Lung (tissue), 11 donors: ENCODE measurements at regions not wholly inside any gene's neighbourhood (a gene's known extent, or its start where the extent isn't known, plus 50 kb on each side); places are given as distances from the start of the nearest gene placed in this dataset.

ENCODE experiments used
- ATAC-seq: fragments of 200-7000 bp; cut with Tn5 transposase; one replicate; pipeline ENCODE4 v1.9.1; 2020; ENCODE audit warnings: moderate number of reproducible peaks; ENCODE audit not compliant: insufficient read depth, low FRiP score
- DNase-seq, 3 donors: peaks; one replicate each; pipeline ENCODE4 v3.0.0-alpha.2; 2013 to 2017
- H3K27ac ChIP-seq, 2 donors: one replicate each; pipeline ENCODE4 v1.5.1; 2013; ENCODE audit warnings: mild to moderate bottlenecking in 2 of 2, moderate library complexity in 2 of 2, control low read depth in 1 of 2, inconsistent platforms in 1 of 2, low read depth in 1 of 2, low read length in 1 of 2
- H3K27me3 ChIP-seq, 3 donors: one replicate each; pipeline ENCODE4 v1.5.1; 2013; ENCODE audit warnings: low read length in 2 of 3; ENCODE audit not compliant: control insufficient read depth in 3 of 3, insufficient read depth in 3 of 3
- H3K36me3 ChIP-seq, 4 donors: one replicate each; pipeline ENCODE4 v1.5.1; 2013; ENCODE audit warnings: low read length in 4 of 4, mild to moderate bottlenecking in 1 of 4, moderate library complexity in 1 of 4; ENCODE audit not compliant: control insufficient read depth in 4 of 4, insufficient read depth in 4 of 4
- H3K4me1 ChIP-seq, 5 donors: one replicate each; pipeline ENCODE4 v1.5.1; 2013; ENCODE audit warnings: low read length in 5 of 5, mild to moderate bottlenecking in 2 of 5, moderate library complexity in 1 of 5; ENCODE audit not compliant: control insufficient read depth in 5 of 5, insufficient read depth in 5 of 5
- H3K4me3 ChIP-seq: one replicate; pipeline ENCODE4 v1.5.1; 2013; ENCODE audit warnings: mild to moderate bottlenecking, control low read depth, moderate library complexity
- H3K9ac ChIP-seq, 2 donors: one replicate each; pipeline ENCODE4 v1.5.1; 2013; ENCODE audit warnings: low read length in 2 of 2, control low read depth in 1 of 2; ENCODE audit not compliant: insufficient read depth in 1 of 2
- H3K9me3 ChIP-seq, 4 donors: one replicate each; pipeline ENCODE4 v1.5.1; 2013; ENCODE audit warnings: low read length in 3 of 4, mild to moderate bottlenecking in 1 of 4, moderate library complexity in 1 of 4; ENCODE audit not compliant: control insufficient read depth in 4 of 4, insufficient read depth in 3 of 4
- CTCF ChIP-seq: IDR thresholded peaks from 2 replicates; pipeline ENCODE4 v1.5.1; 2012; ENCODE audit warnings: mild to moderate bottlenecking; ENCODE audit errors: control extremely low read depth, extremely low read depth
- WGBS, 2 donors: extraction: QIAGEN DNeasy Blood & Tissue Kit; methylation state at CpG; one replicate each; pipeline ENCODE4 v1.1.7; 2013; 5-methylcytosine and 5-hydroxymethylcytosine counted together
- donor health status: control.
- donor health status: control.
- donor health status: Bipolar disorder and iron deficiency.
- donor health status: healthy.
- donor health status: DM: yes; HTN: yes; CAD: no.

DNA sequence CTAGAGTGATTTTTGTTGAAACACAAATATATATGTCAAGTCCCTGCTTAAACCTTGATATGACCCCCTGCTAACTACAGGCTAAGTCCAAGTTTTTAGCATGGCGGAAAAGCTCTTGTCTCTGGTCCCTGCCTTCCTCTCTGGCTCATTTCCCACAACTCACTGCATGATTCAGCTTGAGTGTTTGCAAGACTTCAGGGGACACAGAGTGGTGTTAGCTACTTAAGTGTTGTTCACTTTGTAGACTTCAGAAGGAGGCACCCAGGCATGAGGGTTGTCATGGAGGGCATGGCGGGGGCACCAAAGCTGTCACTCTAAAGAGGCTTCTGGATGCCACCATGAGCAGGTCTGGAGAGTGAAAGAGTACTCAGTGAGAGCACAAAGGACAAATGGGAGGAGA lies 362.4 kb upstream of the ACTBL2 start:
- no peak overlapping the region for H3K4me3 ChIP-seq
- no peak overlapping the region for H3K27ac ChIP-seq
- no peaks in the 10 kb centered on the region for H3K9me3 ChIP-seq
- no peak for DNase-seq
- no peak for ATAC-seq
- peaks cover 0 to 16% (median 7%) of the 10 kb centered on the region in 5 donors for H3K4me1 ChIP-seq
- H3K27me3 ChIP-seq = no peaks in the 10 kb centered on the region
- H3K9ac ChIP-seq = no peak overlapping the region
- no peaks in the 10 kb centered on the region for H3K36me3 ChIP-seq
- WGBS, 2 donors = 68 to 83% methylated on average over 2 of the region's 2 CpGs
- no peak for TF ChIP-seq CTCF

GRCh38 chr5:57844410-57844809 lies 361.8 kb upstream of the ACTBL2 start:
- DNase-seq (peak in 2 of 3 donors; percentile 46 to 58), ATAC-seq (no peak)
- no peaks in the 10 kb centered on the region for H3K9me3 ChIP-seq
- no peak overlapping the region for H3K9ac ChIP-seq
- no peak for TF ChIP-seq CTCF
- no peaks in the 10 kb centered on the region for H3K36me3 ChIP-seq
- H3K4me1 ChIP-seq = peaks cover 0 to 16% (median 7%) of the 10 kb centered on the region in 5 donors
- H3K27me3 ChIP-seq = no peaks in the 10 kb centered on the region
- H3K27ac ChIP-seq = no peak overlapping the region
- H3K4me3 ChIP-seq = no peak overlapping the region
- 71 to 79% methylated on average over 2 of the region's 2 CpGs for WGBS, 2 donors

DNA sequence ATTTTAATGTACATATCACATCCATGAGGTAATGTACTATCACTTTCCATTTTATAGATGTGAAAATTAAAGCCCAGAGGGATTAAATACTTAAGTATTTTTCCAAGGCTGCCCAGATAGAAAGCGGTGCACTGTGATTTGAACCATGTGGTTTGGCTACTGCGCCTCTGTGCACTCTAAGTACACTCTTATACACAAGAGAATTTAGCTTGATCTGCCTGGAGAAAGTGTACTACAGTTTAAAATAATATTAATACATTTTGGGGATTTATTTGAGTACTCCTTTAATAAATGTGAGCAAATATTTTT lies 360.4 kb upstream of the ACTBL2 start:
- no peak for DNase-seq
- H3K9ac ChIP-seq = no peak overlapping the region
- H3K9me3 ChIP-seq = no peaks in the 10 kb centered on the region
- no peak for TF ChIP-seq CTCF
- 91 to 95% methylated on average over 2 of the region's 2 CpGs for WGBS, 2 donors
- no peak for ATAC-seq
- H3K36me3 ChIP-seq = no peaks in the 10 kb centered on the region
- H3K27ac ChIP-seq = no peak overlapping the region
- no peak overlapping the region for H3K4me3 ChIP-seq
- H3K4me1 ChIP-seq = peaks cover 0 to 16% (median 7%) of the 10 kb centered on the region in 5 donors
- no peaks in the 10 kb centered on the region for H3K27me3 ChIP-seq

DNA sequence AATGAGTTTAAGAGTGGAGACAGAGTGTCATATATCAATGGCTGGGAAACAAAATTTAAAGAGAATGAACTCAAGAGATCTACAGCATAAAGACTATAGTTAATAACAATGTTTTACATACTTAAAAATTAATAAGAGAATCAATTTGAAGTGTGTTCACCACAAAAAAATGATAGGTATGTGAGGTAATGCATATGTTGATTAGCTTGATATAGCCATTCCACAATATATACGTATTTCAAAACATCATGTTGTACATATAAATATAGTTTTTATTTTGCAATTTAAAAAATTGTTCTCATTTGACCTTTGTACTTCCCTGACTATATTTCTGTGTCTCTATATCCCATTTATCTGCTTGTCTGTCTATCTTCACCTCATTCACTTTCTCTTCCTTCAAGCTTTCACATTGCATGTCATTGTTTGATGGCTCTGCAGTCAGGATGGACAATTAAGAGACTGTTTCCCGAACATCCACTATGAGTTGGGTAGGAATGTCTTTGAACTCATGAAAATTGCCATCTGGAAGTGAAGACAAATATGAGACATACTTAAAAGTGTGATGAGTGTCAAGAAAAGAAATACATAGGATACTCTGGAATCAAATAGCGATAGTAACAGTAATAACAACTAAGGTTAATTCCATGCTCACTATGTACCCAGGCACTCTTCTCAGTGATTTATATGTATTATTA lies 359.9 kb upstream of the ACTBL2 start:
- no peaks in the 10 kb centered on the region for H3K36me3 ChIP-seq
- H3K27ac ChIP-seq = no peak overlapping the region
- TF ChIP-seq CTCF = no peak
- H3K4me1 ChIP-seq = peaks cover 0 to 16% (median 9%) of the 10 kb centered on the region in 5 donors
- DNase-seq (no peak), ATAC-seq (no peak)
- no peak overlapping the region for H3K4me3 ChIP-seq
- WGBS, 2 donors = 83 to 91% methylated on average over 3 of the region's 3 CpGs
- no peaks in the 10 kb centered on the region for H3K27me3 ChIP-seq
- no peak overlapping the region for H3K9ac ChIP-seq
- no peaks in the 10 kb centered on the region for H3K9me3 ChIP-seq
